ENCODE measurements at regions not wholly inside any gene's neighbourhood (a gene's known extent, or its start where the extent isn't known, plus 50 kb on each side); places are given as distances from the start of the nearest gene placed in this dataset.

DNA sequence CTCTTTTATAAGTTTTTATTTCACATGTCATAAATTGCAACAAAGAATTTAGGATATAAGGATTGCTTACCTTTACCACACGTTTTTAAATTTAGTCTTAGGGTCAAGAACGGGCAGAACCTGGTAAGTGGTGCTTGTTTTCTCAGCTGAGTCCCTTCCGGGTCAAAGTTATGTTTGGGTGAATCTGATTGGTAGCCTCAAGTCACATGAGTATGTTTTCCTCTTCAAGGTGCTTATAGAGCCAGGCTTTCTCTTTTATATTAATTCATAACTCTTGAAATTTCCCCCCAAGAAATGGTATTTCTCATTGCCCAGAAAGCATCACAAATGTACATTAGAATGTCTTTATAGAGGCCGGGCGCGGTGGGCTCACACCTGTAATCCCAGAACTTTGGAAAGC lies 415.7 kb upstream of the ROBO2 start:
- peaks cover 16 to 18% of the 10 kb centered on the region in 2 donors for H3K9me3 Mint-ChIP-seq
- DNase-seq: no peak

DNA sequence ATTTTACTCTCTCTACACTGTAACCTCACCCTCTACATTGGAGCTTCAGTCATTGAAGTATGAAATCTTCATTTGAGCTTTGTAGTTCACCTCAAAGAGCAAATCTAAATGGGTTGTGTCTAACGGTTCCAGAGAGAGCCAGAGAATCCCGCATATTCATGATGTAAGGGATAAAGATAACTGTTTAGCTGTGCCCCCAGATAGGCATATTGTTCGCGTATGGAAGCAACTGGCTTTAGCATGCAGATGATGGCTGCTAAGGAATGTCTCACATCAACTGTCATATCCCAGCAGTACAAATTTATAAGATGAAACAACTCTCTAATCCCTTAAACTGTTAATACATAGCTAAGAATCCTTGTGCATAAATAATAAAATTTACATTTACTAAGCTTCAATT lies 412.7 kb upstream of the ROBO2 start:
- DNase-seq: no peak
- Mint-ChIP-seq H3K27me3 (ENCODE audit: low read depth) (no peaks in the 10 kb centered on the region), H3K4me1 (ENCODE audit: low read depth) (no peaks in the 10 kb centered on the region), H3K27ac (no peak overlapping the region), H3K9me3 (peaks cover 20 to 21% of the 10 kb centered on the region in 2 donors), H3K4me3 (no peak overlapping the region), H3K36me3 (ENCODE audit: insufficient read depth in 2 of 2) (peaks cover 0 to 1% of the 10 kb centered on the region in 2 donors)
- no peak for ATAC-seq (replicated peaks in 1 of 2)

More for the DNA sequence above, 415.7 kb upstream of the ROBO2 start:
- no peak overlapping the region for H3K27ac Mint-ChIP-seq
- no peak overlapping the region for H3K4me3 Mint-ChIP-seq
- ATAC-seq (replicated peaks in 1 of 2): no peak
- no peaks in the 10 kb centered on the region for H3K4me1 Mint-ChIP-seq (ENCODE audit: low read depth)
- H3K27me3 Mint-ChIP-seq (ENCODE audit: low read depth): no peaks in the 10 kb centered on the region
- H3K36me3 Mint-ChIP-seq (ENCODE audit: insufficient read depth in 2 of 2): peaks cover 0 to 1% of the 10 kb centered on the region in 2 donors

DNA sequence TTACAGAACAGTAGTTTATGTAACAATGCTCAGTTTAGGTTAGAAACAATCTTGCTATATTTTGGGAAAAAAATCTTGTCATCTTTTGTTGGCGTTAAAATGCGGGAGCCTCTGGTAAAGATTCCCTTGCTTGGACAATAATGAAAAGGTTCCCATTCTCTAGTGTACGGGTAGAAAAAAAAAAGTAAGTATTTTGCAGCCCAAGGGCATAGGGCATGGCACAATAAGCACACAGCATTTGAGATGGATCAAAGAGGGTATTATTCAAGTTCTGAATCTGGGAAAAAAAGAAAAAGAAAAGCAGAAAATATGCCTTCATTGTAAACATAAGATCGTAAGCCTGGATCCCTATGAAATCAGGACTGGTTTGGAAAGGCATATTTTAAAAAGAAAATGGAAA lies 408.6 kb upstream of the ROBO2 start:
- no peaks in the 10 kb centered on the region for H3K36me3 Mint-ChIP-seq (ENCODE audit: insufficient read depth in 2 of 2)
- H3K4me1 Mint-ChIP-seq (ENCODE audit: low read depth): no peaks in the 10 kb centered on the region
- no peak overlapping the region for H3K27ac Mint-ChIP-seq
- no peak overlapping the region for H3K4me3 Mint-ChIP-seq
- DNase-seq (no peak), ATAC-seq (replicated peaks in 1 of 2) (no peak)
- H3K9me3 Mint-ChIP-seq: peaks cover 8 to 15% of the 10 kb centered on the region in 2 donors
- H3K27me3 Mint-ChIP-seq (ENCODE audit: low read depth): no peaks in the 10 kb centered on the region

DNA sequence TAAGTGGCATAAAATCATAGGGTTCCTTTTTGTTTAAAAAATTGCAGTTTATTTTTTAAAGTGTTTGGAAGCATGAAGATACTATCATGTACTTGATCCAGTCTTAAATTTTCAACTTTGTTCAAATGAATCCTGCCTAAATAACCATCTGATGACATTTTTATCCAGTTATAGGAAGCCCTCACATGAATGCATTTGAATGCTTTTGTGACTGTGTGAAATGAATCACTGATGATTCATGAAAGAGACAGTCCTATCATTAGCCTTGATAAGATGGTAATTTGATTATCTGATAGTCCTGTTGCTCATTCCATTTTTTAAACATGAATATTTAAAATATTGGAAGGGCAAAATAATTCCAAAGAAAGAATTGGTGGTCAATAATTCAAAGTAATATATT lies 401.9 kb upstream of the ROBO2 start:
- Mint-ChIP-seq H3K9me3 (peaks cover 4 to 15% of the 10 kb centered on the region in 2 donors), H3K4me1 (ENCODE audit: low read depth) (no peaks in the 10 kb centered on the region), H3K27ac (no peak overlapping the region), H3K4me3 (no peak overlapping the region), H3K27me3 (ENCODE audit: low read depth) (no peaks in the 10 kb centered on the region), H3K36me3 (ENCODE audit: insufficient read depth in 2 of 2) (no peaks in the 10 kb centered on the region)
- ATAC-seq (replicated peaks in 1 of 2) (no peak), DNase-seq (no peak)

DNA sequence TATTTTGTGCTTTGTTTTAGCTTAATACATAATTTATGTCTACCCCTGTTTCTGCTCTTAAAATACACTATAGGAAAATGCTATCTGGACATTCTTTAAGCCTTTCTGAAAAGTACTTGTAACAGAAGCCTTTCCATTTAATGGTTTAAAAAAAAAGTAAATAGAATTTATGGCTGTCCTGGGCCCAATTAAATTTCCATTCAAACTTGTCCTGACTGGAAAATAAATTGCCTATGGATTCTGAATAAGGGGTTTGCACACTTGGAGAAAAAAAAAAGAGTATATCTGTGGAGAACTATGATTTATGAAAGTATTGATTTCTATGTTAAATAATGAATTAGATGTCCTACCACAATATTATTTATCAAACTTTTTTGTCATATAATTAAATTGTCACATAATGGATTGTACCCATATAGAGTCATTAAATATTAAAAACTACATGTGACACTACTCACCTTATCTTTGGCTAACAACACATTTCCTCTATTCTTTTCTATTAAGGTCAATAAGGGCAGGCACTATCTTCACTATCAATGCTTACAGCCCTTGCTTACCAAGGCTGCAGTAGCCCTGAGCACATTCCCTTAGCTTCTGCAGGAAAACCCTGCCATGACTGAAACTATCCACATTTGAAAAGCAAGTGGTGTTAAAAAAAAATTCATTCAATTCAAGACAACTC lies 396.1 kb upstream of the ROBO2 start:
- Mint-ChIP-seq H3K4me1 (ENCODE audit: low read depth) (no peaks in the 10 kb centered on the region), H3K9me3 (peaks cover 7 to 12% of the 10 kb centered on the region in 2 donors), H3K27me3 (ENCODE audit: low read depth) (no peaks in the 10 kb centered on the region), H3K4me3 (no peak overlapping the region), H3K36me3 (ENCODE audit: insufficient read depth in 2 of 2) (peaks cover 0 to 2% of the 10 kb centered on the region in 2 donors), H3K27ac (no peak overlapping the region)
- ATAC-seq (replicated peaks in 1 of 2) (no peak), DNase-seq (no peak)

DNA sequence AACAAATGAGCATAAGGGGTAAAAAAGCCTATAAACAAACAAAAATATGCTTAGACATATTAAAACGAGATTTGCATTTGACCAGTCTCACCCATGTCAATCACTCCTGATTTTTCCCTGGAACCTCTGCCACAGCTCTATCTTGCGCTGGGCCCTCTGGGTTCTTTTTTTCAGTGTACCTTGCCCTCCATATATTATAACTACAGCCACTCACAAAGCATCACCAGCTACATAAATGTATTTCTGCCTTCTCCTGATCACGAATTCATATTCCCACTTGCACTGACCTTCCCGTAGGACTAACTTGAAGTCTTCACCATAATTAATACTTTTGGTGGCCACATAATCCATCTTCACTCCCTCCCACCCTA lies 395.6 kb upstream of the ROBO2 start:
- no peak for ATAC-seq (replicated peaks in 1 of 2)
- Mint-ChIP-seq H3K4me1 (ENCODE audit: low read depth) (no peaks in the 10 kb centered on the region), H3K27ac (no peak overlapping the region)

DNA sequence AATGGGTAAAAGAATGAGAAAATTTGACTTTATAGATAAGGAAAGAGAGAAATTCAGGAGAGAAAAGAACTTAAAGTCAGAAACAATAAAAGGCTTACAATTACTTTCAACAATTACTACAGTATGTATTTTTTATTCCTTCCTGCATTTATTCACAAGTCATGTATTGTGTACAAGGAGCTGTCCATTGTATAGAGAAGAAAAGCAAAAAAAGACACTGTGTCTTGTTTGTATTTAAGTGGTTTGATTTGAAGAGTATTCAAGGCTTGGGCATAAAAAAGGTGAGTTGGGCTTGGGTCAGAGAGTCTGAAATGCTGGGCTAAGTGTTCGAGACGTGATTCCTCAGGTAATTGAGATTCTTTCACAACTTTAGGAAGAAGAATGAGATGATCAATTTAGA lies 394.2 kb upstream of the ROBO2 start:
- Mint-ChIP-seq H3K9me3 (peaks cover 7 to 8% of the 10 kb centered on the region in 2 donors), H3K4me3 (no peak overlapping the region), H3K27me3 (ENCODE audit: low read depth) (no peaks in the 10 kb centered on the region), H3K4me1 (ENCODE audit: low read depth) (no peaks in the 10 kb centered on the region), H3K27ac (no peak overlapping the region), H3K36me3 (ENCODE audit: insufficient read depth in 2 of 2) (peaks cover 0 to 2% of the 10 kb centered on the region in 2 donors)
- DNase-seq (no peak), ATAC-seq (replicated peaks in 1 of 2) (no peak)

More for the DNA sequence above, 395.6 kb upstream of the ROBO2 start:
- DNase-seq: no peak
- no peaks in the 10 kb centered on the region for H3K27me3 Mint-ChIP-seq (ENCODE audit: low read depth)
- H3K4me3 Mint-ChIP-seq: no peak overlapping the region
- peaks cover 8 to 12% of the 10 kb centered on the region in 2 donors for H3K9me3 Mint-ChIP-seq
- H3K36me3 Mint-ChIP-seq (ENCODE audit: insufficient read depth in 2 of 2): peaks cover 0 to 2% of the 10 kb centered on the region in 2 donors

DNA sequence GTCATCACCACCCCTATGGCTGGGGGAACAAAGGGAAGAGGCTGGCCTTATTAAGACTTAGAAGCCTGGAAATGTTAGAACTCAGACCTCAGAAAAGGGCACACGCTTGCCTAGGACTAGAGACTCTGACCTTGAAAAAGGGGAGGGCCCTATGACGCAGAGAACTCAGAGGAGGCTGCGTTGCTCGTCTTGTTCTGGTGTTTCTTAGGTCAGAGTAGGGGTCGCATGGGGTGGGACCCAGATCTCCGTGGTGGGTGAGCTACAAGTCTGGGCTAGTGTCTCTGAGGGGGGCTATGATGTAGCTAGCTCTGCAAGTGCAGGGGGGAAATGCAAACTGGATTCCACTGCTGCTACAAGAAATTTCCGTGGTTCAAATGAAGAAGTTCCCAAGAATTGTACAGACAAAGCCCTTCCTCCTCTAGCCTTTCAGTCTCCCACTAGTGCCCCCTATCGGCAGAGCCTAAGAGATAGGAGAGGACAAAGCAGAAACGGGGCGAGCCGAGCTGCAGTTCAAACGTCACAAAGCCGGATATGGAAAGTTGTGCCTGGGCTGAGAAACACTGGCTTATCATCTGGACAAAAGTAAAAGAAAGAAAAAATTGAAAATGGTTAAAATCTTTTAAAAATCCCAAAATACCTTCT lies 392.9 kb upstream of the ROBO2 start:
- DNase-seq (no peak), ATAC-seq (replicated peaks in 1 of 2) (no peak)
- Mint-ChIP-seq H3K9me3 (peaks cover 9 to 10% of the 10 kb centered on the region in 2 donors), H3K4me3 (no peak overlapping the region), H3K27ac (no peak overlapping the region), H3K36me3 (ENCODE audit: insufficient read depth in 2 of 2) (peaks cover 0 to 2% of the 10 kb centered on the region in 2 donors), H3K27me3 (ENCODE audit: low read depth) (no peaks in the 10 kb centered on the region), H3K4me1 (ENCODE audit: low read depth) (no peaks in the 10 kb centered on the region)

DNA sequence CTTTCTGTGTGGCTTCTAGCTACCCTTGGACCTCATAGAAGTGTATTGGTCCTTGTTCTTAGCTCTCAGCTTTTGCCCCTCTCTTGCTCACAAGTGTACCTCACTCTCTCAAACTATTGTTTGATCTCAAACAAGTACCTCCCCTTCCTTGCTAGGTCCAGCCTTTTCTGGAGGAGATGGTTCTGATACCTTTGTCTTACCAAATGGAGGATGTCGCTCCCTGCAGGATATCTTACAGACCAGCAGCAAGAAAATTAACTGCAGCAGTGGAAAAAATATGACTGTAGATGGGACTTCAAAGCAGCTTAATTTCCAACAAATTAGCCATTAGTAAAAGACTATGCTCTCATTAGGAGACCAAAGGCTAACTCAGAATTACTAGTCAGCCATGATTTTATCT lies 388.1 kb upstream of the ROBO2 start:
- H3K27me3 Mint-ChIP-seq (ENCODE audit: low read depth): no peaks in the 10 kb centered on the region
- no peak overlapping the region for H3K4me3 Mint-ChIP-seq
- no peaks in the 10 kb centered on the region for H3K4me1 Mint-ChIP-seq (ENCODE audit: low read depth)
- H3K9me3 Mint-ChIP-seq: peaks cover 6 to 8% of the 10 kb centered on the region in 2 donors
- ATAC-seq (replicated peaks in 1 of 2) (no peak), DNase-seq (no peak)
- no peak overlapping the region for H3K27ac Mint-ChIP-seq
- peaks cover 0 to 4% of the 10 kb centered on the region in 2 donors for H3K36me3 Mint-ChIP-seq (ENCODE audit: insufficient read depth in 2 of 2)

DNA sequence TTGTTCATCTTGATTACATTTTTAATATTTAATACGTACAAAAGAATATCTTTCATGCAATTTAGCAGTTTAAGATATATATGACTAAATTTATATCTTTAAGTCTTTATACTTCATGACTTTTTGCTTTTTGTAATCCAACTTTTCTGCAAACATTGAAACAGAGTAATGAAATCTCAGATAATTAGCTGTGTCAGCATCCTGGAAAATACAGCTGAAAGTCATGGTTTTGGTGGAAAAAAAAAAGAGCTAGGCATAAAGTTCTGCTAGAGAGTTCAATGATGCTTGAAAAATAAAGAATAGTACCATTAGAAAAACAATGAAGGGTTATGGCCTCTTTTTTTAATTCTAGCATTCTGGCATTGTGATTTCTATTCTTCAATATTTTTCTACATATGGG lies 387.4 kb upstream of the ROBO2 start:
- Mint-ChIP-seq H3K4me1 (ENCODE audit: low read depth) (no peaks in the 10 kb centered on the region), H3K4me3 (no peak overlapping the region), H3K27ac (no peak overlapping the region), H3K36me3 (ENCODE audit: insufficient read depth in 2 of 2) (peaks cover 0 to 2% of the 10 kb centered on the region in 2 donors), H3K9me3 (peaks cover 4 to 7% of the 10 kb centered on the region in 2 donors), H3K27me3 (ENCODE audit: low read depth) (no peaks in the 10 kb centered on the region)
- ATAC-seq (replicated peaks in 1 of 2) (no peak), DNase-seq (no peak)

DNA sequence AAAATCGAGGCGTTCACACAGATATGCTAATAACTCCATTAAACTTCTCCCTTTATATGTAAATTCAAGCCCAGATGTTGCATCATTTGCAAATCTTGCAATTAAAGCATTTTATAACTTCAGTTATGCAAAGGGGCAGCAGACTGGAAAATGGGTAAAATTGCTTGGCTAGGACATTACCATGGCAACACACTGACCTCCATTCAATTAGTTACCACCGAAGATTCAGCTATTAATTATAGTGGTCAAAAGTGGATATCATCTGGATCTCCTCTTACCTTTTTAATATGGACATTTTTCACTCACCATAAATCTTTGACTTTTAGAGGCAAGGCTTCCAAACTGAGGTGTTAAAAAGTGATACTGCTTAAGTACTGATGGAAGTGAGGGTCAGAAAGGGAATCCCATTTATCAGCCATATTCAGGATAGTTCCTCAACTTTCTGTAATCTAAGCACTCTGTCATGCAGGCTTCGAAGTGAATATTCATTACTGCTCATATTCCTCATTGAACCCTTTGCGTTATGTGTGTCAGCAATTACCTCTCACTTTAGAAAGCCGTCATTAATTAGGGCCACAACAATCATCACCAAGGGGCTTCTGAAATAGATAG lies 386.2 kb upstream of the ROBO2 start:
- no peak overlapping the region for H3K27ac Mint-ChIP-seq
- H3K4me1 Mint-ChIP-seq (ENCODE audit: low read depth): no peaks in the 10 kb centered on the region
- no peak for ATAC-seq (replicated peaks in 1 of 2)

DNA sequence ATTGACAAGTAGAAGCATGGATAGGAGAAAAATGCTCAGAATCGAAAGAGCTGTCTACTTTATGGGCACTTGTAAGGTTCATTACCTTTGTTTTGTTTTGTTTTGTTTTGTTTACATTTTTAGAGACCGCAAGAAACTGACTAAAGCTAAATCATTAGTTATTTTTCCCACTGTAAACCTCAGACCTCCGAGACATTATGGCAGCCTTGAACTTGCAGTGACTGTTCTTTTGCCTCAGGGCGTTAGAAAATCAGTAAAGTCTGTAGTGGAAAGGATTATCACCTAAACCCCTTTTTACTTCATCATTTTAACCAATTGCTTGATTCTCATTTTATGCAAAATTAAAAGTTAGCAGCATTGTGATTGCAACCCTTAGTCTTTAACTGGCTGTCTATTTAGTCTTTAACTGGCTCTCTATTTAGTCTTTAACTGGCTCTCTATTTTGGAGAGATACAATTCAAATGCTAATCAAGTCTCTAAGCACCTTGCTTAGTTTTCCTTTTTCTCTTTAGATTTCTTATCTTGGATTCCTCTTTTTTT lies 383.3 kb upstream of the ROBO2 start:
- no peak overlapping the region for H3K27ac Mint-ChIP-seq
- DNase-seq: no peak
- no peaks in the 10 kb centered on the region for H3K27me3 Mint-ChIP-seq (ENCODE audit: low read depth)
- no peaks in the 10 kb centered on the region for H3K4me1 Mint-ChIP-seq (ENCODE audit: low read depth)
- H3K9me3 Mint-ChIP-seq: peaks cover 2 to 8% of the 10 kb centered on the region in 2 donors
- peaks cover 0 to 2% of the 10 kb centered on the region in 2 donors for H3K36me3 Mint-ChIP-seq (ENCODE audit: insufficient read depth in 2 of 2)
- H3K4me3 Mint-ChIP-seq: no peak overlapping the region
- ATAC-seq (replicated peaks in 1 of 2): no peak

More for the DNA sequence above, 386.2 kb upstream of the ROBO2 start:
- Mint-ChIP-seq H3K9me3 (peaks cover 4 to 7% of the 10 kb centered on the region in 2 donors), H3K36me3 (ENCODE audit: insufficient read depth in 2 of 2) (peaks cover 0 to 2% of the 10 kb centered on the region in 2 donors), H3K4me3 (no peak overlapping the region), H3K27me3 (ENCODE audit: low read depth) (no peaks in the 10 kb centered on the region)
- DNase-seq: no peak

DNA sequence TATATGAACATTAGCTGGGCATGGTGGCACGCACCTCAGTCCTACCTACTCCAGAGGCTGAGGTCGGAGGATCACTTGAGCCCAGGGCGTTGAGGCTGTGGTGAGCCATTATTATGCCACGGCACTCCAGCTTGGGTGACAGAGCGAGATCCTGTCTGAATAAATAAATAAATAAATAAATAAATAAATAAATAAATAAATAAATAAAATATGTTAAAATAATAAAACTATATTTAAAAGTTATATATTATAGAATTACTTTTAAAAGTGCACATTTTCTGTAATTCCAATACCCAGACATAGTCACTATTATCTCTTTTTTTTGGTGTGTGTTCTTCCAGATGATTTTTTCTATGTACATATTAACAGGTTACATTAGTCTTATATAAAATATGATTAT lies 382.0 kb upstream of the ROBO2 start:
- Mint-ChIP-seq H3K27ac (no peak overlapping the region), H3K4me3 (no peak overlapping the region), H3K9me3 (peaks cover 5 to 11% of the 10 kb centered on the region in 2 donors), H3K36me3 (ENCODE audit: insufficient read depth in 2 of 2) (peaks cover 0 to 2% of the 10 kb centered on the region in 2 donors), H3K27me3 (ENCODE audit: low read depth) (no peaks in the 10 kb centered on the region), H3K4me1 (ENCODE audit: low read depth) (no peaks in the 10 kb centered on the region)
- ATAC-seq (replicated peaks in 1 of 2) (no peak), DNase-seq (no peak)
